HG02870 (cell line): ENCODE measurements at regions not wholly inside any gene's neighbourhood (a gene's known extent, or its start where the extent isn't known, plus 50 kb on each side); places are given as distances from the start of the nearest gene placed in this dataset.

Source experiments
- ATAC-seq: cut with Tn5 transposase; IDR thresholded peaks from one replicate; pipeline ENCODE4 v1.9.1; 2021; ENCODE audit warnings: mild to moderate bottlenecking, moderate library complexity; ENCODE audit not compliant: unreplicated experiment

- no peak for ATAC-seq
Measured at GRCh38 chr3:106018102-106018501, 149.3 kb upstream of the CBLB start.

GRCh38 chr3:106018929-106019550, 150.2 kb upstream of the CBLB start:
- ATAC-seq = no peak

- no peak for ATAC-seq
Measured at GRCh38 chr3:106022913-106023312, 154.1 kb upstream of the CBLB start.

GRCh38 chr3:106025151-106025722, 156.4 kb upstream of the CBLB start:
- ATAC-seq = no peak

GRCh38 chr3:106029954-106030626, 161.3 kb upstream of the CBLB start:
- ATAC-seq = no peak

GRCh38 chr3:106030627-106030963, 161.8 kb upstream of the CBLB start:
- ATAC-seq = no peak

GRCh38 chr3:106032479-106032878, 163.7 kb upstream of the CBLB start:
- no peak for ATAC-seq

GRCh38 chr3:106033654-106034053, 164.8 kb upstream of the CBLB start:
- no peak for ATAC-seq

GRCh38 chr3:106034313-106034712, 165.5 kb upstream of the CBLB start:
- ATAC-seq = no peak

GRCh38 chr3:106035619-106036018, 166.8 kb upstream of the CBLB start:
- no peak for ATAC-seq

GRCh38 chr3:106036696-106037095, 167.9 kb upstream of the CBLB start:
- ATAC-seq = no peak

GRCh38 chr3:106047221-106047620, 178.4 kb upstream of the CBLB start:
- no peak for ATAC-seq

- ATAC-seq = no peak
Measured at GRCh38 chr3:106048946-106049481, 180.2 kb upstream of the CBLB start.

- ATAC-seq = no peak
Measured at GRCh38 chr3:106049821-106050220, 181.0 kb upstream of the CBLB start.

GRCh38 chr3:106056931-106057330, 188.1 kb upstream of the CBLB start:
- ATAC-seq = no peak

- no peak for ATAC-seq
Measured at GRCh38 chr3:106058475-106058874, 189.7 kb upstream of the CBLB start.

- no peak for ATAC-seq
Measured at GRCh38 chr3:106059953-106060517, 191.2 kb upstream of the CBLB start.

- no peak for ATAC-seq
Measured at GRCh38 chr3:106063909-106064308, 195.1 kb upstream of the CBLB start.

GRCh38 chr3:106065831-106066230, 197.0 kb upstream of the CBLB start:
- ATAC-seq = no peak

- ATAC-seq = no peak
Measured at GRCh38 chr3:106067711-106068110, 198.9 kb upstream of the CBLB start.

- no peak for ATAC-seq
Measured at GRCh38 chr3:106068381-106068780, 199.6 kb upstream of the CBLB start.

- peak; percentile 55 for ATAC-seq
Measured at GRCh38 chr3:106068795-106069194, 200.0 kb upstream of the CBLB start.
